ENCODE measurements at regions not wholly inside any gene's neighbourhood (a gene's known extent, or its start where the extent isn't known, plus 50 kb on each side); places are given as distances from the start of the nearest gene placed in this dataset.

GRCh38 chr12:75827061-75827460, 204.5 kb downstream of the PHLDA1 start (continued):
- TF ChIP-seq ZNF462 (CRISPR knock-in tag; IDR thresholded peaks at IDR 0.05), result no peak
- TF ChIP-seq CTCF (conservative IDR thresholded peaks at IDR 0.05; ENCODE audit: low read depth in 2 of 2), result no peak
- TF ChIP-seq ZNF114 (CRISPR knock-in tag; IDR thresholded peaks at IDR 0.05), result no peak
- TF ChIP-seq ZNF331 (CRISPR knock-in tag; IDR thresholded peaks at IDR 0.05; ENCODE audit: low read depth), result no peak
- no peak for TF ChIP-seq REST (IDR thresholded peaks at IDR 0.05; ENCODE audit: unreplicated experiment)
- no peak for TF ChIP-seq POLR2AphosphoS5 (IDR thresholded peaks at IDR 0.05; ENCODE audit: low read depth)
- no peak for TF ChIP-seq NANOG (IDR thresholded peaks at IDR 0.05; ENCODE audit: borderline replicate concordance)
- TF ChIP-seq EZH2phosphoT487 (IDR thresholded peaks at IDR 0.05; ENCODE audit: unreplicated experiment), result no peak
- TF ChIP-seq STAT1 (IDR thresholded peaks at IDR 0.05; ENCODE audit: unreplicated experiment), result no peak

Data from GM23338 (cell line).